ENCODE measurements at regions not wholly inside any gene's neighbourhood (a gene's known extent, or its start where the extent isn't known, plus 50 kb on each side); places are given as distances from the start of the nearest gene placed in this dataset.

GRCh38 chr5:145226726-145227125 lies 608.4 kb downstream of the PRELID2 start:
- TF ChIP-seq CTCF (IDR thresholded peaks at IDR 0.05; ENCODE audit: low read depth, low read length) (no peak), EZH2phosphoT487 (IDR thresholded peaks at IDR 0.05; ENCODE audit: low read depth) (no peak)
